ENCODE measurements at regions not wholly inside any gene's neighbourhood (a gene's known extent, or its start where the extent isn't known, plus 50 kb on each side); places are given as distances from the start of the nearest gene placed in this dataset.

DNA sequence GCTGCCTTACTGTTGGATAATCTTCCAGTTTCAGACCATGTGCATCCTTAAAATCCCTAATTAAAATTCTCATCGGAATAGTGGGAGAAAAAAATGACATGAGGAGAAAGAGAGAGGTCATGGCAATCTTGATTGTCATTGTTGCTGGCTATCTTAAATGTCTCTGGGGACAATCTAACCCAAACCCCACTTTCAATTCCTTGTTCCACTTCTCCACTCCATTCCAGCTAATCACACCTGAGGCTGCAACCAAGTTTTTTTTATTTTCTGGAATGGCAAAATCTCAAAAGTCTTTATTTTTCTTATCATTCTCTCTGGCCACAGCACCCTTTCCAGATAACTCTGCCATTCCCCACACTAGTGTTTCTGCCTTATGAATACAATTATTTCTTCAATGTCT is 171.9 kb upstream of the RASA1 start:
- Mint-ChIP-seq H3K4me1 (no peaks in the 10 kb centered on the region), H3K36me3 (ENCODE audit: low read depth) (no peaks in the 10 kb centered on the region), H3K4me3 (no peak overlapping the region), H3K9me3 (no peaks in the 10 kb centered on the region), H3K27ac (no peak overlapping the region), H3K27me3 (ENCODE audit: insufficient read depth, low read depth, poor library complexity) (peaks cover 3% of the 10 kb centered on the region)
- TF ChIP-seq, protein P1, sequence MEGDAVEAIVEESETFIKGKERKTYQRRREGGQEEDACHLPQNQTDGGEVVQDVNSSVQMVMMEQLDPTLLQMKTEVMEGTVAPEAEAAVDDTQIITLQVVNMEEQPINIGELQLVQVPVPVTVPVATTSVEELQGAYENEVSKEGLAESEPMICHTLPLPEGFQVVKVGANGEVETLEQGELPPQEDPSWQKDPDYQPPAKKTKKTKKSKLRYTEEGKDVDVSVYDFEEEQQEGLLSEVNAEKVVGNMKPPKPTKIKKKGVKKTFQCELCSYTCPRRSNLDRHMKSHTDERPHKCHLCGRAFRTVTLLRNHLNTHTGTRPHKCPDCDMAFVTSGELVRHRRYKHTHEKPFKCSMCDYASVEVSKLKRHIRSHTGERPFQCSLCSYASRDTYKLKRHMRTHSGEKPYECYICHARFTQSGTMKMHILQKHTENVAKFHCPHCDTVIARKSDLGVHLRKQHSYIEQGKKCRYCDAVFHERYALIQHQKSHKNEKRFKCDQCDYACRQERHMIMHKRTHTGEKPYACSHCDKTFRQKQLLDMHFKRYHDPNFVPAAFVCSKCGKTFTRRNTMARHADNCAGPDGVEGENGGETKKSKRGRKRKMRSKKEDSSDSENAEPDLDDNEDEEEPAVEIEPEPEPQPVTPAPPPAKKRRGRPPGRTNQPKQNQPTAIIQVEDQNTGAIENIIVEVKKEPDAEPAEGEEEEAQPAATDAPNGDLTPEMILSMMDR (conservative IDR thresholded peaks at IDR 0.05; ENCODE audit: low read depth in 2 of 2): no peak
- TF ChIP-seq, protein P2, sequence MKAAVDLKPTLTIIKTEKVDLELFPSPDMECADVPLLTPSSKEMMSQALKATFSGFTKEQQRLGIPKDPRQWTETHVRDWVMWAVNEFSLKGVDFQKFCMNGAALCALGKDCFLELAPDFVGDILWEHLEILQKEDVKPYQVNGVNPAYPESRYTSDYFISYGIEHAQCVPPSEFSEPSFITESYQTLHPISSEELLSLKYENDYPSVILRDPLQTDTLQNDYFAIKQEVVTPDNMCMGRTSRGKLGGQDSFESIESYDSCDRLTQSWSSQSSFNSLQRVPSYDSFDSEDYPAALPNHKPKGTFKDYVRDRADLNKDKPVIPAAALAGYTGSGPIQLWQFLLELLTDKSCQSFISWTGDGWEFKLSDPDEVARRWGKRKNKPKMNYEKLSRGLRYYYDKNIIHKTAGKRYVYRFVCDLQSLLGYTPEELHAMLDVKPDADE (IDR thresholded peaks at IDR 0.05): no peak
- TF ChIP-seq NANOG (IDR thresholded peaks at IDR 0.05; ENCODE audit: borderline replicate concordance) (no peak), EZH2 (IDR thresholded peaks at IDR 0.05; ENCODE audit: low read depth, unreplicated experiment) (no peak), ZNF114 (CRISPR knock-in tag; IDR thresholded peaks at IDR 0.05) (no peak)
- no peaks in the 10 kb centered on the region for H3K4me1 ChIP-seq (ENCODE audit: insufficient read depth)
- H3K27ac ChIP-seq (ENCODE audit: low read depth): no peak overlapping the region
- ATAC-seq (no peak), DNase-seq (ENCODE audit: low spot score) (no peak)
- no peaks in the 10 kb centered on the region for H3K79me2 ChIP-seq (replicated peaks; ENCODE audit: insufficient read depth)
- no peak overlapping the region for H3K4me2 ChIP-seq
- no peaks in the 10 kb centered on the region for H3K27me3 ChIP-seq (ENCODE audit: insufficient read depth)
- no peaks in the 10 kb centered on the region for H3F3A ChIP-seq (replicated peaks; ENCODE audit: low read depth)
- H3K36me3 ChIP-seq (ENCODE audit: insufficient read depth): no peaks in the 10 kb centered on the region
- no peak overlapping the region for H2AFZ ChIP-seq
- H3K9me2 ChIP-seq (ENCODE audit: insufficient read depth): no peaks in the 10 kb centered on the region
- no peak overlapping the region for H3K4me3 ChIP-seq
- no peaks in the 10 kb centered on the region for H4K20me1 ChIP-seq (replicated peaks; ENCODE audit: insufficient read depth)

DNA sequence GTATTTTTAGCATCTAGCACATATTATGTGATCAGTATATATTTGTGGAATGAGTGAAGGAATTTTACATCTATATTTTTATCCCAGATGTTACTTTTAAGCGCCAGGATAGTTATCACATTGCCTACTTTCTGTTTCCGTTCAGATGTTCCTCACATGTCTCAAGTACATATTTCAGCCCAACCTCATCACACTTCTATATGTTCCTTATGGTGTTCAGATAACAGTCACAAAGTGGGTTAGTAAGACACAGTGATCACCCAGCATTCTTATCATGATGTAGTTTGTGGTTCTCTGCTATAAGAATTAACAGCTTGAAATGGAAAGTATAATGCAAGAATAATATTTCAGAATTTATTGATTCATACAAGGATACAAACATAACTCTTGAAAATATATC is 170.0 kb upstream of the RASA1 start:
- Mint-ChIP-seq H3K4me1 (no peaks in the 10 kb centered on the region), H3K27me3 (ENCODE audit: insufficient read depth, low read depth, poor library complexity) (peaks cover 3% of the 10 kb centered on the region), H3K36me3 (ENCODE audit: low read depth) (no peaks in the 10 kb centered on the region), H3K4me3 (no peak overlapping the region), H3K9me3 (no peaks in the 10 kb centered on the region), H3K27ac (no peak overlapping the region)
- ATAC-seq (no peak), DNase-seq (ENCODE audit: low spot score) (no peak)
- no peaks in the 10 kb centered on the region for H3K36me3 ChIP-seq (ENCODE audit: insufficient read depth)
- H3K4me1 ChIP-seq (ENCODE audit: insufficient read depth): no peaks in the 10 kb centered on the region
- no peak overlapping the region for H3K4me2 ChIP-seq
- no peaks in the 10 kb centered on the region for H3F3A ChIP-seq (replicated peaks; ENCODE audit: low read depth)
- no peak overlapping the region for H3K4me3 ChIP-seq
- H3K9me2 ChIP-seq (ENCODE audit: insufficient read depth): no peaks in the 10 kb centered on the region
- H2AFZ ChIP-seq: no peak overlapping the region
- H3K27me3 ChIP-seq (ENCODE audit: insufficient read depth): no peaks in the 10 kb centered on the region
- H4K20me1 ChIP-seq (replicated peaks; ENCODE audit: insufficient read depth): no peaks in the 10 kb centered on the region
- H3K79me2 ChIP-seq (replicated peaks; ENCODE audit: insufficient read depth): no peaks in the 10 kb centered on the region
- H3K27ac ChIP-seq (ENCODE audit: low read depth): no peak overlapping the region
- TF ChIP-seq STAT1 (IDR thresholded peaks at IDR 0.05; ENCODE audit: unreplicated experiment) (no peak), JUNB (IDR thresholded peaks at IDR 0.05; ENCODE audit: unreplicated experiment) (no peak), EZH2 (IDR thresholded peaks at IDR 0.05; ENCODE audit: low read depth, unreplicated experiment) (no peak), EZH2phosphoT487 (IDR thresholded peaks at IDR 0.05; ENCODE audit: unreplicated experiment) (no peak)
- TF ChIP-seq, protein P1 (conservative IDR thresholded peaks at IDR 0.05; ENCODE audit: low read depth in 2 of 2): no peak
- TF ChIP-seq, protein P2 (IDR thresholded peaks at IDR 0.05): no peak
- TF ChIP-seq, protein P3, sequence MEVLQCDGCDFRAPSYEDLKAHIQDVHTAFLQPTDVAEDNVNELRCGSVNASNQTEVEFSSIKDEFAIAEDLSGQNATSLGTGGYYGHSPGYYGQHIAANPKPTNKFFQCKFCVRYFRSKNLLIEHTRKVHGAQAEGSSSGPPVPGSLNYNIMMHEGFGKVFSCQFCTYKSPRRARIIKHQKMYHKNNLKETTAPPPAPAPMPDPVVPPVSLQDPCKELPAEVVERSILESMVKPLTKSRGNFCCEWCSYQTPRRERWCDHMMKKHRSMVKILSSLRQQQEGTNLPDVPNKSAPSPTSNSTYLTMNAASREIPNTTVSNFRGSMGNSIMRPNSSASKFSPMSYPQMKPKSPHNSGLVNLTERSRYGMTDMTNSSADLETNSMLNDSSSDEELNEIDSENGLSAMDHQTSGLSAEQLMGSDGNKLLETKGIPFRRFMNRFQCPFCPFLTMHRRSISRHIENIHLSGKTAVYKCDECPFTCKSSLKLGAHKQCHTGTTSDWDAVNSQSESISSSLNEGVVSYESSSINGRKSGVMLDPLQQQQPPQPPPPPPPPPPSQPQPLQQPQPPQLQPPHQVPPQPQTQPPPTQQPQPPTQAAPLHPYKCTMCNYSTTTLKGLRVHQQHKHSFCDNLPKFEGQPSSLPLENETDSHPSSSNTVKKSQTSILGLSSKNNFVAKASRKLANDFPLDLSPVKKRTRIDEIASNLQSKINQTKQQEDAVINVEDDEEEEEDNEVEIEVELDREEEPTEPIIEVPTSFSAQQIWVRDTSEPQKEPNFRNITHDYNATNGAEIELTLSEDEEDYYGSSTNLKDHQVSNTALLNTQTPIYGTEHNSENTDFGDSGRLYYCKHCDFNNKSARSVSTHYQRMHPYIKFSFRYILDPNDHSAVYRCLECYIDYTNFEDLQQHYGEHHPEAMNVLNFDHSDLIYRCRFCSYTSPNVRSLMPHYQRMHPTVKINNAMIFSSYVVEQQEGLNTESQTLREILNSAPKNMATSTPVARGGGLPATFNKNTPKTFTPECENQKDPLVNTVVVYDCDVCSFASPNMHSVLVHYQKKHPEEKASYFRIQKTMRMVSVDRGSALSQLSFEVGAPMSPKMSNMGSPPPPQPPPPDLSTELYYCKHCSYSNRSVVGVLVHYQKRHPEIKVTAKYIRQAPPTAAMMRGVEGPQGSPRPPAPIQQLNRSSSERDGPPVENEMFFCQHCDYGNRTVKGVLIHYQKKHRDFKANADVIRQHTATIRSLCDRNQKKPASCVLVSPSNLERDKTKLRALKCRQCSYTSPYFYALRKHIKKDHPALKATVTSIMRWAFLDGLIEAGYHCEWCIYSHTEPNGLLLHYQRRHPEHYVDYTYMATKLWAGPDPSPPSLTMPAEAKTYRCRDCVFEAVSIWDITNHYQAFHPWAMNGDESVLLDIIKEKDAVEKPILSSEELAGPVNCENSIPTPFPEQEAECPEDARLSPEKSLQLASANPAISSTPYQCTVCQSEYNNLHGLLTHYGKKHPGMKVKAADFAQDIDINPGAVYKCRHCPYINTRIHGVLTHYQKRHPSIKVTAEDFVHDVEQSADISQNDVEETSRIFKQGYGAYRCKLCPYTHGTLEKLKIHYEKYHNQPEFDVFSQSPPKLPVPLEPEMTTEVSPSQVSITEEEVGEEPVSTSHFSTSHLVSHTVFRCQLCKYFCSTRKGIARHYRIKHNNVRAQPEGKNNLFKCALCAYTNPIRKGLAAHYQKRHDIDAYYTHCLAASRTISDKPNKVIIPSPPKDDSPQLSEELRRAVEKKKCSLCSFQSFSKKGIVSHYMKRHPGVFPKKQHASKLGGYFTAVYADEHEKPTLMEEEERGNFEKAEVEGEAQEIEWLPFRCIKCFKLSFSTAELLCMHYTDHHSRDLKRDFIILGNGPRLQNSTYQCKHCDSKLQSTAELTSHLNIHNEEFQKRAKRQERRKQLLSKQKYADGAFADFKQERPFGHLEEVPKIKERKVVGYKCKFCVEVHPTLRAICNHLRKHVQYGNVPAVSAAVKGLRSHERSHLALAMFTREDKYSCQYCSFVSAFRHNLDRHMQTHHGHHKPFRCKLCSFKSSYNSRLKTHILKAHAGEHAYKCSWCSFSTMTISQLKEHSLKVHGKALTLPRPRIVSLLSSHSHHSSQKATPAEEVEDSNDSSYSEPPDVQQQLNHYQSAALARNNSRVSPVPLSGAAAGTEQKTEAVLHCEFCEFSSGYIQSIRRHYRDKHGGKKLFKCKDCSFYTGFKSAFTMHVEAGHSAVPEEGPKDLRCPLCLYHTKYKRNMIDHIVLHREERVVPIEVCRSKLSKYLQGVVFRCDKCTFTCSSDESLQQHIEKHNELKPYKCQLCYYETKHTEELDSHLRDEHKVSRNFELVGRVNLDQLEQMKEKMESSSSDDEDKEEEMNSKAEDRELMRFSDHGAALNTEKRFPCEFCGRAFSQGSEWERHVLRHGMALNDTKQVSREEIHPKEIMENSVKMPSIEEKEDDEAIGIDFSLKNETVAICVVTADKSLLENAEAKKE (CRISPR knock-in tag; IDR thresholded peaks at IDR 0.05): no peak

All from GM23338 (cell line).